Nephron (organoid): ENCODE measurements at regions not wholly inside any gene's neighbourhood (a gene's known extent, or its start where the extent isn't known, plus 50 kb on each side); places are given as distances from the start of the nearest gene placed in this dataset.

Experiments used
- H3K27ac Mint-ChIP-seq, 3 experiments: 2 replicates each; pipeline ENCODE4 v1.8.0; 2020; ENCODE audit warnings: mixed read lengths in 3 of 3, mild to moderate bottlenecking in 2 of 3, moderate library complexity in 1 of 3
- H3K27me3 Mint-ChIP-seq: 2 replicates; pipeline ENCODE4 v1.8.0; 2021; ENCODE audit warnings: low read depth, mild to moderate bottlenecking, moderate library complexity, mixed read lengths
- H3K36me3 Mint-ChIP-seq: 2 replicates; pipeline ENCODE4 v1.8.0; 2020; ENCODE audit warnings: low read depth, mixed read lengths
- H3K4me1 Mint-ChIP-seq: 2 replicates; pipeline ENCODE4 v1.8.0; 2020; ENCODE audit warnings: mixed read lengths
- H3K4me3 Mint-ChIP-seq, 3 experiments: 2 replicates each; pipeline ENCODE4 v1.8.0; 2020; ENCODE audit warnings: mild to moderate bottlenecking in 3 of 3, mixed read lengths in 3 of 3, moderate library complexity in 2 of 3
- H3K9me3 Mint-ChIP-seq: 2 replicates; pipeline ENCODE4 v1.8.0; 2020; ENCODE audit warnings: mixed read lengths
- CTCF ChIP-seq, 3 experiments: fragments of 200-600 bp; sonication (generic); IDR thresholded peaks; one replicate each; pipeline ENCODE4 v1.5.0; 2021; ENCODE audit warnings: antibody characterized with exemption in 3 of 3; ENCODE audit not compliant: unreplicated experiment in 3 of 3

DNA sequence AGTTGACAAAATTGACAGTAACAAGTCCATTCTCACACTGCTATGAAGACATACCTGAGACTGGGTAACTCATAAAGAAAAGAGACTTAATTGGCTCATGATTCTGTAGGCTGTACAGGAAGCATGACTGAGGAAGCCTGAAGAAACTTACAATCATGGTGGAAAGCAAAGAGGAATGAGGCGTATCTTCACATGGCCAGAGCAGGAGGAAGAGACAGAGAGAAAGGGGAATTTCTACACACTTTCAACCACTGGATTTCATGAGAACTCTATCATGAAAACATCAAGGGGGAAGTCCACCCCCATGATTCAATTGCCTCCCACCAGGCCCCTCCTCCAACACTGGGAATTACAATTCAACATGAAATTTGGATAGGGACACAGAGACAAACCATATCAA, 758.4 kb upstream of the SLITRK1 start:
- peaks cover 26% of the 10 kb centered on the region for H3K9me3 Mint-ChIP-seq
- H3K4me3 Mint-ChIP-seq: no peak overlapping the region
- no peaks in the 10 kb centered on the region for H3K36me3 Mint-ChIP-seq
- no peak for TF ChIP-seq CTCF (IDR thresholded peaks at IDR 0.05; ENCODE audit: unreplicated experiment in 3 of 3)
- H3K27me3 Mint-ChIP-seq: no peaks in the 10 kb centered on the region
- no peak overlapping the region for H3K27ac Mint-ChIP-seq
- H3K4me1 Mint-ChIP-seq: peaks cover 4% of the 10 kb centered on the region

- H3K9me3 Mint-ChIP-seq: no peaks in the 10 kb centered on the region
- no peaks in the 10 kb centered on the region for H3K4me1 Mint-ChIP-seq
- H3K27ac Mint-ChIP-seq: no peak overlapping the region
- no peaks in the 10 kb centered on the region for H3K36me3 Mint-ChIP-seq
- H3K4me3 Mint-ChIP-seq: no peak overlapping the region
- H3K27me3 Mint-ChIP-seq: no peaks in the 10 kb centered on the region
- no peak for TF ChIP-seq CTCF (IDR thresholded peaks at IDR 0.05; ENCODE audit: unreplicated experiment in 3 of 3)
Observed at GRCh38 chr13:84630476-84630875, 748.2 kb upstream of the SLITRK1 start.

DNA sequence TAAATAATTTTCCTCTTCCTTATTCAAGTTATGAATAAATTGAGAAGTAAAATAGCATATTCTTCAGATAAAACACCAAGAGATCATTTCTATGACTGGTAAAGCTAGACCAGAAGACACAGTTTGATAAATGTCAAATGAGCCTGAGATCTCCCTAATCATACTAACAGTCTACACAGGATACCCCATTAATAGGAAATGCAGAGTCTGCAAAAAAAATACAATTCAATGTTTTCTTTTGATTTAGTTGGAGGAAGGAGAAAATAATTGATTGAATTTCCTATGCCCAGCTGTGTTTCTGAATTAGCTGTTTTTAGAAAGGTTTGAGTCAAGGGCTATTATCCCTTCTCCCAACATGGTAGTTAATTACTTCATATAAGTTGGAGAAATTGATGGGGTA, 734.6 kb upstream of the SLITRK1 start:
- H3K9me3 Mint-ChIP-seq: no peaks in the 10 kb centered on the region
- H3K36me3 Mint-ChIP-seq: no peaks in the 10 kb centered on the region
- no peaks in the 10 kb centered on the region for H3K27me3 Mint-ChIP-seq
- no peak overlapping the region for H3K27ac Mint-ChIP-seq
- H3K4me1 Mint-ChIP-seq: no peaks in the 10 kb centered on the region
- H3K4me3 Mint-ChIP-seq: no peak overlapping the region
- no peak for TF ChIP-seq CTCF (IDR thresholded peaks at IDR 0.05; ENCODE audit: unreplicated experiment in 3 of 3)

GRCh38 chr13:84609716-84610115, 727.4 kb upstream of the SLITRK1 start:
- Mint-ChIP-seq H3K27me3 (peaks cover 3% of the 10 kb centered on the region), H3K9me3 (no peaks in the 10 kb centered on the region), H3K36me3 (no peaks in the 10 kb centered on the region), H3K4me3 (no peak overlapping the region), H3K27ac (no peak overlapping the region), H3K4me1 (peaks cover 16% of the 10 kb centered on the region)
- no peak for TF ChIP-seq CTCF (IDR thresholded peaks at IDR 0.05; ENCODE audit: unreplicated experiment in 3 of 3)

GRCh38 chr13:84607261-84608013, 725.2 kb upstream of the SLITRK1 start:
- Mint-ChIP-seq H3K4me3 (no peak overlapping the region), H3K36me3 (no peaks in the 10 kb centered on the region), H3K4me1 (peaks cover 16% of the 10 kb centered on the region), H3K9me3 (no peaks in the 10 kb centered on the region), H3K27me3 (peaks cover 3% of the 10 kb centered on the region), H3K27ac (peak overlapping the region; percentile 62 to 85 (median 72))
- TF ChIP-seq CTCF (IDR thresholded peaks at IDR 0.05; ENCODE audit: unreplicated experiment in 3 of 3): no peak

GRCh38 chr13:84606616-84607015, 724.3 kb upstream of the SLITRK1 start:
- no peak for TF ChIP-seq CTCF (IDR thresholded peaks at IDR 0.05; ENCODE audit: unreplicated experiment in 3 of 3)
- Mint-ChIP-seq H3K27ac (peak overlapping the region; percentile 62 to 85 (median 72)), H3K9me3 (no peaks in the 10 kb centered on the region), H3K36me3 (no peaks in the 10 kb centered on the region), H3K4me3 (no peak overlapping the region), H3K4me1 (peaks cover 16% of the 10 kb centered on the region), H3K27me3 (peaks cover 3% of the 10 kb centered on the region)
